ENCODE measurements at regions not wholly inside any gene's neighbourhood (a gene's known extent, or its start where the extent isn't known, plus 50 kb on each side); places are given as distances from the start of the nearest gene placed in this dataset.
"Not testable (repeated sequence)": the region's sequence is repeated elsewhere in the genome, so short reads cannot be mapped to it uniquely, and the experiment has no call there.

DNA sequence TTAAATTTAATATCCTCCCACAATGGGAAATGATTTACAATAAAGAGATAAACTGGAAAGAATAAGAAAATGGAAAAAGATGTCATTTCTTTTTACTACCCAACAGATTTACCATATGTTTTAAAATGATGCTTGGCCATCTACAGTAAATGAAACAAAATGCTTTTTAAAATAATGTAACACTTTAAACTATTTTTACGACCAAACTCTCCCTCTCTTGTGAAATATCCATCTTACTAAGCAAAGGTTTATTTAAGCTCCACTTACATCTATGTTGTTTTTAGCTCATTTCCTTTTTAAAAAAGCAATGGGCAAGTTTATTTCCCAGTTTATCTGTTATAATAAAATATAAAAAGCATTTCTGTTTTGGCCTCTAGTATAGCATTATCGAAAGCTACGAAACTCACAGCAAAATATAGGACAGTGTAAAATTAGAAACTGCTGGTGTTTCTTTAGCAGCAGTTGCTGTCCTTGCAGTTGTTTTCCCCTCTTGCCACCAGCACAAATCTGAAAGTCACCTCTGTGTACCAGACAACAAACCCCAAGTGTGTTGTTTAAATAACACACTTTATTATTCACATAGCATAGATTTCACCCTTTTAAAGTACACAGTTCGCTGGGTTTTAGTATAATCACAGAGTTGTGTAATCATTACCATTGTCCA lies 195.1 kb downstream of the CDRT15L2 start:
- DNase-seq (no peak), ATAC-seq (no peak), FAIRE-seq (no peak)
- Histone ChIP-seq H3K36me3 (no peaks in the 10 kb centered on the region), H3K4me1 (no peaks in the 10 kb centered on the region), H3K27ac (no peak overlapping the region), H3K4me3 (no peak overlapping the region), H3K27me3 (no peaks in the 10 kb centered on the region), H3K9me3 (no peaks in the 10 kb centered on the region)
- intact Hi-C loops (cut with DNase I), result no loop called here
- 78 to 82% methylated on average over 4 of the region's 4 CpGs for WGBS, 2 donors
- TF ChIP-seq, protein P1, sequence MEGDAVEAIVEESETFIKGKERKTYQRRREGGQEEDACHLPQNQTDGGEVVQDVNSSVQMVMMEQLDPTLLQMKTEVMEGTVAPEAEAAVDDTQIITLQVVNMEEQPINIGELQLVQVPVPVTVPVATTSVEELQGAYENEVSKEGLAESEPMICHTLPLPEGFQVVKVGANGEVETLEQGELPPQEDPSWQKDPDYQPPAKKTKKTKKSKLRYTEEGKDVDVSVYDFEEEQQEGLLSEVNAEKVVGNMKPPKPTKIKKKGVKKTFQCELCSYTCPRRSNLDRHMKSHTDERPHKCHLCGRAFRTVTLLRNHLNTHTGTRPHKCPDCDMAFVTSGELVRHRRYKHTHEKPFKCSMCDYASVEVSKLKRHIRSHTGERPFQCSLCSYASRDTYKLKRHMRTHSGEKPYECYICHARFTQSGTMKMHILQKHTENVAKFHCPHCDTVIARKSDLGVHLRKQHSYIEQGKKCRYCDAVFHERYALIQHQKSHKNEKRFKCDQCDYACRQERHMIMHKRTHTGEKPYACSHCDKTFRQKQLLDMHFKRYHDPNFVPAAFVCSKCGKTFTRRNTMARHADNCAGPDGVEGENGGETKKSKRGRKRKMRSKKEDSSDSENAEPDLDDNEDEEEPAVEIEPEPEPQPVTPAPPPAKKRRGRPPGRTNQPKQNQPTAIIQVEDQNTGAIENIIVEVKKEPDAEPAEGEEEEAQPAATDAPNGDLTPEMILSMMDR (IDR thresholded peaks at IDR 0.05), result no peak

DNA sequence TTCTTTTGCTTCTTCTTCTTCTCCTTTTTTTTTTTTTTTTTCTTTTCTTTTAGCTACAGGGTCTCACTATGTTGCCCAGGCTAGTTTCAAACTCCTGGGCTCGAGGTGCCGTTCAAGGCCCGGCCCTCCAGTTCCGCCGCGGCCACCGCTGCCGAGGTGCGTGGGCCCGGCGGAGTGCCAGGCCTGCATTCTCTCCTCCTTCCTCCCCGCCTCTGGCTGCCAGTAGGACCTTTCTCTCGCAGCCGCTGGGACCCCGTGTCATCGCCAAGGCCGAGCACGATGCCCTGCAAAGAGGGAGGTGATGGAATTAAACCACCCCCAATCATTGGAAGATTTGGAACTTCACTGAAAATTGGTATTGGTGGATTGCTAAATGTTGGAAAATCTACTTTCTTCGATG lies 195.8 kb downstream of the CDRT15L2 start:
- Histone ChIP-seq H3K27me3 (no peaks in the 10 kb centered on the region), H3K9me3 (no peaks in the 10 kb centered on the region), H3K4me1 (no peaks in the 10 kb centered on the region), H3K4me3 (no peak overlapping the region), H3K27ac (no peak overlapping the region), H3K36me3 (no peaks in the 10 kb centered on the region)
- intact Hi-C loops (cut with DNase I), result no loop called here
- DNase-seq (no peak), ATAC-seq (no peak), FAIRE-seq (no peak)
- 80 to 89% methylated on average over 19 of the region's 19 CpGs for WGBS, 2 donors
- TF ChIP-seq, protein P1 (IDR thresholded peaks at IDR 0.05), result no peak

DNA sequence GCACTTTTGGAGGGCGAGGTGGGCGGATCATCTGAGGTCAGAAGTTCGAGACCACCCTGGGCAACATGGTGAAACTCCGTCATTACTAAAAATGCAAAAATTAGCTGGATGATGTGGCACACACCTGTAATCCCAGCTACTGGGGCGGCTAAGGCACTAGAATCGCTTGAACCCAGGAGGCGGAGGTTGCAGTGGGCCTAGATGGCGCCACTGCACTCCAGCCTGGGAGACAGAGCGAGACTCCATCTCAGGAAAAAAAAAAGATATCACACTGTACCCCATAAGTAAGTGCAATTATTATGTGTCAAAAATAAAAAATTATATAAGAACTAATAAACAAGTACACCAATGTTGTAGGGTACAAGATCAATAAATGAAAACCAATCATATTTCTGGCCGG lies 200.0 kb downstream of the CDRT15L2 start:
- Histone ChIP-seq H3K27me3 (no peaks in the 10 kb centered on the region), H3K4me1 (no peaks in the 10 kb centered on the region), H3K36me3 (no peaks in the 10 kb centered on the region), H3K9me3 (no peaks in the 10 kb centered on the region), H3K27ac (no peak overlapping the region), H3K4me3 (no peak overlapping the region)
- ATAC-seq (no peak), FAIRE-seq (no peak), DNase-seq (no peak)
- TF ChIP-seq, protein P1 (IDR thresholded peaks at IDR 0.05), result no peak
- intact Hi-C loops (cut with DNase I), result no loop called here
- WGBS, 2 donors, result 72 to 89% methylated on average over 10 of the region's 10 CpGs

DNA sequence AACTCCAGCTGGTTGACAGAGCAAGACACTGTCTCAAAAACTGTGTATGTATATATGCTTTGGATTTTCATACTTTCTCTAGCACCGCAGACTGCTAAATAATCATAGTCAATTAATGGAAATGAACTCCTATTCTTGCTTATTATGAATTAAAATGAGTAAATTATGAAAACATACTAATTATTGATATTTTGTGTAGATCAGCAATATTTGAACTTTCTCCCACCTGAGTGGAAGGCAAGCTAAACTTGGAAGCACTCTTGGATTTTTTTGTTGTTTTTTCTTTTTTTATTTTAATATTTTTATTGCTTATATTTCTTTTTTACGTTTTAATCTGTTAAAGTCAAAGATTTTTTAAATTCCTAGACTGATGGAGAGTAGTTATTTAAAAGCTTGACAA lies 201.7 kb downstream of the CDRT15L2 start:
- FAIRE-seq (no peak), DNase-seq (no peak), ATAC-seq (no peak)
- WGBS, 2 donors, result 88 to 93% methylated on average over 2 of the region's 2 CpGs
- Histone ChIP-seq H3K9me3 (no peaks in the 10 kb centered on the region), H3K4me1 (no peaks in the 10 kb centered on the region), H3K27me3 (no peaks in the 10 kb centered on the region), H3K36me3 (no peaks in the 10 kb centered on the region), H3K27ac (no peak overlapping the region), H3K4me3 (no peak overlapping the region)
- TF ChIP-seq, protein P1 (IDR thresholded peaks at IDR 0.05), result no peak
- intact Hi-C loops (cut with DNase I), result no loop called here

DNA sequence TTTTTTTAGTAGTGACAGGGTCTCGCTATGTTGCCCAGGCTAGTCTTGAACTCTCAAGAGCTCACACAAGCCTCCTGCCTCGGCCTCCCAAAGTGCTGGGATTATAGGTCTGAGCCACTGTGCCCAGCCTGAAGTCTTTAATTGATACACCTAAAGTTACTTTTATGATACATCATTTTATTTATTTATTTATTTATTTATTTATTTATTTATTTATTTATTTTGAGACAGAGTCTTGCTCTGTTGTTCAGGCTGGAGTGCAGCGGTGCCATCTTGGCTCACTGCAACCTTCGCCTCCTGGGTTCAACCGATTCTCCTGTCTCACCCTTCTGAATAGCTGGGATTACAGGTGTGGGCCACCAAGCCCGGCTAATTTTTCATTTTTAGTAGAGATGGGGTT lies 202.3 kb downstream of the CDRT15L2 start:
- H3K36me3 ChIP-seq; H3K27me3 ChIP-seq; ATAC-seq; H3K9me3 ChIP-seq; H3K4me3 ChIP-seq; DNase-seq; H3K4me1 ChIP-seq; intact Hi-C loops (cut with DNase I); FAIRE-seq; H3K27ac ChIP-seq: not testable (repeated sequence)
- WGBS, 2 donors, result 90% methylated on average over 6 of the region's 6 CpGs

Measured in pancreas (tissue), 10 donors.